ENCODE measurements at regions not wholly inside any gene's neighbourhood (a gene's known extent, or its start where the extent isn't known, plus 50 kb on each side); places are given as distances from the start of the nearest gene placed in this dataset.

- no peak for DNase-seq (ENCODE audit: low read depth in 2 of 2)
Observed at GRCh38 chr20:55605594-55605993, 399.7 kb downstream of the CBLN4 start.

DNA sequence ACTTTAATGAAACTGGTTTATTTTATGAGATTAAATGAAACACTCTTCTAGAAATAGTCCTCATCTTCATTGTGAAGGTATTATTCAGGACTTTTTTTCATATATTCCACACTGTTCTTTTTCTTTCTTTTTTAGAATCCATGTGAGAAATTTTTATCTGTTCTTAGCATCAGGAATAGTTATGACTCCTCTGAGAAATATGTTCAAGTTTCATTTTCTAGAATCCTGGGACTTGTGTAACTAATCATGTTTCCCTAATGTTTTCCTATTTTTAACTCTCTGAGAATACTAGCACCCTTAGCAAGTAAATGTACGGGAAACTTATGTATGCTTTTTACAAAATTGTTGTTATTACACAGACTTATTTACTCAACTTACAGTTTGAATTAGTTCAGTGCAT lies 407.8 kb downstream of the CBLN4 start:
- no peak for DNase-seq (ENCODE audit: low read depth in 2 of 2)

- DNase-seq (ENCODE audit: low read depth in 2 of 2), result no peak
Observed at GRCh38 chr20:55596431-55596830, 408.9 kb downstream of the CBLN4 start.

GRCh38 chr20:55592866-55593265 lies 412.5 kb downstream of the CBLN4 start:
- no peak for DNase-seq (ENCODE audit: low read depth in 2 of 2)

DNA sequence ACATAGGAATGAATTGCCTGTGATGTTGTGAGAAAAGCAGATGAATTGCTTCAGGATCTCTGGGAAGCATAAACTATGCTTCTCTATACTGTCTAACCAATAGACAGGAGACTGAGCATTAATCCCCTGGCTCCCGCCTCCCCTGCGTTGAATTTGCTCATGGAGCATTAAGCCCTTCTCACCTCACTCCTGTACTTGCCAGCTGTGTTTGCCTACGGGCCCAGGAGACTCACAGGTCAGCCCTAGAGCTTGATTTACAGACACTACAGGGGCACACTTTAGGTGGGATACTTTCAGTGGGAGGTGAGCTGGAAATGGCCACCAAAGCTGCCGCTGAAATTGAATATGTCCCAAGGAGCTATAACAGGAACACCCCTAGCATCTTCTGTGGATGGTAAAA lies 418.7 kb downstream of the CBLN4 start:
- no peak for DNase-seq (ENCODE audit: low read depth in 2 of 2)

- no peak for DNase-seq (ENCODE audit: low read depth in 2 of 2)
Observed at GRCh38 chr20:55584964-55585363, 420.4 kb downstream of the CBLN4 start.

DNA sequence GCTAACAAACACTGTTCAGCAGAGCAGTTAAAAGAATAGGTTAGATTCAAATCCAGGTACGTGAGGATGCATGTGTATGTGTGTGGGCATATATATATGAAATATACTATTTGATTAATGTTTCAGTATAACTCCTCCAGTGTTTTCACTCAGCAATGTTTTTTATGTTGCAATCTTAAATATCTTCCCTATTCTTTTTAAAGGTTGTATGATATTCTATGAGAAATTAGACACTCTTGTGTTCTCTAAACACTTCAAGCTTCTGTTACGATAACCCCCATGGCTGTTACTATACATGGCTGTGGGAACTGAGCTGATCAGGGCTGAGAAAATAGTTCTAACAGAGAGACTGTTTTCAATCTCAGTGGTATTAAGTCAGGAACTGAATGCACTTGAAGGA lies 421.0 kb downstream of the CBLN4 start:
- no peak for DNase-seq (ENCODE audit: low read depth in 2 of 2)

GRCh38 chr20:55583036-55583435 lies 422.3 kb downstream of the CBLN4 start:
- no peak for DNase-seq (ENCODE audit: low read depth in 2 of 2)

DNA sequence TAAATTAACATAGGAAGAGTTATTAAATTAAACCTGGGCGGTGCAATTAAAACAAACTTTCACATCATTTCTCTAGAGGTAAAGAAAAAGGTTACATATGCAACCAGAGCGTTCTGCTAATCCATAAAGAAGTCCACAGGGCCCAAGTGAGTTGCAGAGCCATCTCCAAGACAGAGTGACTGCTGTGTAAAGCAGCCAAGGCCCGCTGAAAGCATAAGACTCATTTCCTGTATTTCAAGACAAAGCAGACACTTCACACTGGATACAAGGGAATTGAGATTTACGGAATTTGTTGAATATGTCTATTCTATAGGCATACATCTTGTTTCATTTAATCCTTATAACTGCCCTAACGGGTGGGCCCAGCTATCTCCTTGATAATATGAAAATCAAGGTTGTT lies 422.8 kb downstream of the CBLN4 start:
- DNase-seq (ENCODE audit: low read depth in 2 of 2), result no peak

DNA sequence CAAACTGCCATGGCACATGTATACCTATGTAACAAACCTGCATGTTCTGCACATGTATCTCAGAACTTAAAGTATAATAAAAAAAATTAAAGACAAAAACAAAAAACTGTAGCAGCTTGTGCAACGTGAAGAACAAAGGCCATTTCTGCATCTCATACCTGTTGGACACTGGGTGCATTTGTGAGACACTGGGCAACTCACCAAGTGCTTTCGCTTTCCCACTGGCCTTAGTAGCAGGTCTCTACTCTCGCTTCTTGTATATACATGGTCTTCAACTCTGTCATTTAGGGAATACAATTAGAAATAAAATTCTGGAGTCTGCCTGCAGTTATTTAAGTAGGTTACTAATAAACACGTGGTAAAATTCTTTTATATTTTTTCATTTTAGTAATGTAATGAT lies 423.8 kb downstream of the CBLN4 start:
- DNase-seq (ENCODE audit: low read depth in 2 of 2), result no peak

DNA sequence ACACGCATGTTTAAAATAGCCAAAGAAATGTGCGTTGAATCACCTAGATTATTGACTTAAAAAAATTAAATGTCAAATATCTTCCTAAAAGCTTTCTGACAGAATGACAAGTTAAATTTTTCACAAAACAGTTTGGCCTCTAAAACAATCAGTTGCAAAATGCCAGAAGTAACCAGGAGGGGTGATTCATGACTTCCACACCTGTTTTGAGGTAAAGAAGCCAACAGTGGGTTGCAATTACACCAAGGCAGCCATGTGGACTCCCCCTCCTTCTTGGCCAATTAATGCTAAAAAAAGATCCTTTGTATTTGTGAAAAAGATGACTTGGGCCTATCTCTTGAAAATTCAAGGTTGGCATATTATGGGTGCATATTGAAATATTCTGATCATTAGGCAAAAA lies 424.8 kb downstream of the CBLN4 start:
- no peak for DNase-seq (ENCODE audit: low read depth in 2 of 2)

GRCh38 chr20:55579802-55580201 lies 425.5 kb downstream of the CBLN4 start:
- DNase-seq (ENCODE audit: low read depth in 2 of 2), result no peak

GRCh38 chr20:55576981-55577380 lies 428.3 kb downstream of the CBLN4 start:
- no peak for DNase-seq (ENCODE audit: low read depth in 2 of 2)

DNA sequence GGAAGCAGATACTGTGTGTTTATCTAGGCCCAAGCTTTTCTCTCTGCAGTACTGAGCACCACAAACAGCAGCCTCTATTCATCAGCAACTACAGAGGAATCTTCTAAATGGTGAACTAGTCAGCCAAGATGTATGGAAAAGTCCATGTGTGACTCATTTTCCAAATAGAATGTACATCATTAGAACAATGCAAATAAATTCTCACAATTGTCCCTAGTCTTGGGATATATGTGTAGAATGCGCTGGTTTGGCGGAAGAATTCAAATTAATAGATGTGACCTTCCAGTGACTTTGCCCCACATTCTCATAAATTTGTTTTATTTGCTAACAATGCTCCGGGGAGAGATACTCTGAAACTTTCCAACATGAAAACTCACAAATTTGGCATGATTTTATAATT lies 436.2 kb downstream of the CBLN4 start:
- DNase-seq (ENCODE audit: low read depth in 2 of 2), result no peak

DNA sequence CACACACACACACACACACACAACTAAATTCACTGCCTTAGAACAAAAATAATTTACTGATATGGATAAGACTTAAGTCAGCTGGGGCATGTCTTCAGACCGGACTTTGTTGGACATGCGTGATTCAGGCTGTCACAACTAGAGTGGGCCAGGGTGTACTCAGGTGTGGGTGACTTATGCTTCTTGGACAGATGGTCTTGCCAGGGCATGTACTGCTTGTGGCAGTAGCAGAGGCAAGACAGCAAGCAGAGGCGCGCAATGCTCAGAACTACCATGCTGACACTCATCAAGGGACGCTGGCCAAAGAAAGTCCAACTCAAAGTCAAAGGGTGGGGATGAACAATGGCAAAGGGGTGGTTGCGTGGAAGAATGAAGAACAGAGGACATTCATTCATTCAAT lies 437.5 kb downstream of the CBLN4 start:
- DNase-seq (ENCODE audit: low read depth in 2 of 2), result no peak

GRCh38 chr20:55565096-55565773 lies 440.1 kb downstream of the CBLN4 start:
- DNase-seq (ENCODE audit: low read depth in 2 of 2), result no peak

GRCh38 chr20:55561259-55561658 lies 444.1 kb downstream of the CBLN4 start:
- no peak for DNase-seq (ENCODE audit: low read depth in 2 of 2)

DNA sequence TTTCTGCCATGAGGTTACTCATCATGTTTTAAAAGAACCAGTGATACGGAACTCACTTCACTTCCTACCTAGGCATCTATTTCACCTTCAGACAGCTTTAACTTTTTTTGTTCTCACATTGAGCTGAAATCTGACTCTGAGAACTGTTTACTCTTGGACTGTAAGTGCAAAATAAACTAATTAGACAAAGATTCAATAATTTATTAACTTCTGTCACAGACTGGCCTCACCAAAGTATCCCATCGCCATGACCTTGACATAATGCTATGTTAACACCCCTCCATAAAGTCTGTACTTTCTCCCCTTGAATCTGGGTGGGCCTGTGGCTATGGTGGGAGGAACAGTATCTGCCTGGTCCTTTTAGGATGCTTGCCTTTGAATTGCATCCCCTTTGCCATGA lies 448.1 kb downstream of the CBLN4 start:
- no peak for DNase-seq (ENCODE audit: low read depth in 2 of 2)

- DNase-seq (ENCODE audit: low read depth in 2 of 2), result no peak
Observed at GRCh38 chr20:55555075-55555650, 450.2 kb downstream of the CBLN4 start.

DNA sequence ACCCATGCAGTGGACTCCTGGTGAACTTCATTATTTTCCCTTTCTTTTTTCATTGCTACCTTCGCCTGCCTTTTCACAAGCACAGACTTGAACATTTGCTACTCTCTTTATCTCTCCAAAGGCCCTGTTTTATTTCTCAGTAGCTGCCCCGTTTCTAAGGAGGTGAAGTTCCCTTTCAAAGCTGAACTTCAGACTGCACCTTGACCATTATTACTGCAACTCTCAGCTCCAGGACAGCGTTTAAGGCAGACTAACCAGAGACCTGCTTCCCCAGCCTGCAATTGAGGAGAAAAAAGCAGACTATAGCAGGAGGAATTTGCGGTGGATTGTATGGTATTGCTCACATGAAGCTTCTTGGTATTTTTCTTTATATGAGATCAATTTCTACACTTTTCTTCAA lies 460.7 kb downstream of the CBLN4 start:
- no peak for DNase-seq (ENCODE audit: low read depth in 2 of 2)

DNA sequence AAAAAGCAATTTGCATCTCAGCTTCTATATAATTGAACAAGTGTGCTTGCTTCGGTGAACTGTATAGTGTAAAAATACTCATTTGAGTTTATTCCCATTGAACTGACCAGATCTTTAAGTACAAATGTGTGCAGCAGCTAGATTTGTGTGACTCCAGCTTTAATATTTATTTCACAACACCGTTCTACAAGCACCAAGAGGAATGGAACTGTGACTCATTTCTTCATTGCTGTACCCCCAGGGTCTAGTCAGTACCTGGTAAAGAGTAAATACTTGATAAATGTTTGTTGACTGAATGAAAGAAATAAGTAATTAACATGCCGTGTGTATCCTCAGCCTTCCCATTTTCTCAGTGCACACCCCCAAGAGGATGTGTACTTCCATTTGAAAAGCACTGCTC lies 464.8 kb downstream of the CBLN4 start:
- no peak for DNase-seq (ENCODE audit: low read depth in 2 of 2)

GRCh38 chr20:55540013-55540412 lies 465.3 kb downstream of the CBLN4 start:
- DNase-seq (ENCODE audit: low read depth in 2 of 2), result no peak

GRCh38 chr20:55538261-55538908 lies 466.9 kb downstream of the CBLN4 start:
- no peak for DNase-seq (ENCODE audit: low read depth in 2 of 2)
